TTC549 (cell line): ENCODE measurements at regions not wholly inside any gene's neighbourhood (a gene's known extent, or its start where the extent isn't known, plus 50 kb on each side); places are given as distances from the start of the nearest gene placed in this dataset.
"Not testable (repeated sequence)": the region's sequence is repeated elsewhere in the genome, so short reads cannot be mapped to it uniquely, and the experiment has no call there.

Experiments used
- FAIRE-seq: peaks from 2 replicates; lab custom pipeline; 2012; peaks lifted over from hg19 to GRCh38; lab: Jason Lieb, UNC

GRCh38 chr2:183536290-183536689 lies 412.0 kb downstream of the NUP35 start:
- no peak for FAIRE-seq

DNA sequence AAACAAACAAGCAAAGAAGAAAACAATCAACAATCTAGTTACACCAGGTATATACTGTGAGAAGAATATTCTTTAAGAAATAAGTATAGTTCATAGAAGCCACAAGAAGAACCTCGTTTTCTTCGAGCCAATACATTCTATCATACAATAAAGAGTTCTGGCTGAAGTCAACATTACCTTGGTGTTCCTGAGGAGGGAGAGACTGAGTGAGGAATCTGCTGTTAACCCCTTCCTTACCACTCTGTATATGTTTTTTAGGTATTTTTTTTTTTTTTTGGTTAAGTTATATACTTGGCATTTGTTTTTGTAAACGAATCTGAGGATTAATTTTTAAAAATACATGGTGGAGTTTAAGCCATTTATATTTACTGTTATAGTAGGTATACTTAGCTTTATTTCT lies 412.5 kb downstream of the NUP35 start:
- FAIRE-seq, result no peak

DNA sequence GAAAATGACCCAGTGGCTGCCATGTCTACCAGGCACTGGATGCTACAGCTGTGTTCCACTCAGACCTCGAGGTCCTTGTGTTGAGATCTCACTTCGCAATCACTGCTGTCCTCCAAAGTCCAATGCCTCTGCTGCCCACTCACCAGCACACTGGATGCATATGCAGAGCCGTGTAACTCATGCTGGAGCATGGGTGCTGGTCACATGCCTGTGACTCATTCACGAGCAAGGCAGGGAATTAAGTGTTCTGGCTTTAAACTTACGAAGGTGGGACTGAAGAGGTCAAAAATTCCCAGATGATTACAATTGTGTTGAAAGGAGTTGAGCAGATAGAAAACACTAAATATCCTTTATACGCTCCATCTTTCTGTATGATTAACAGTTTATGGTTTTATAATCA lies 417.5 kb downstream of the NUP35 start:
- FAIRE-seq, result no peak

- FAIRE-seq, result no peak
Measured at GRCh38 chr2:183542606-183543005, 418.4 kb downstream of the NUP35 start.

- FAIRE-seq, result no peak
Measured at GRCh38 chr2:183543222-183543621, 419.0 kb downstream of the NUP35 start.

- no peak for FAIRE-seq
Measured at GRCh38 chr2:183543731-183544130, 419.5 kb downstream of the NUP35 start.

- FAIRE-seq, result not testable (repeated sequence)
Measured at GRCh38 chr2:183546560-183547350, 422.5 kb downstream of the NUP35 start.

GRCh38 chr2:183552716-183553115 lies 428.5 kb downstream of the NUP35 start:
- FAIRE-seq, result no peak

GRCh38 chr2:183564726-183565125 lies 440.5 kb downstream of the NUP35 start:
- FAIRE-seq, result no peak

- FAIRE-seq, result no peak
Measured at GRCh38 chr2:183575481-183575880, 451.2 kb downstream of the NUP35 start.

DNA sequence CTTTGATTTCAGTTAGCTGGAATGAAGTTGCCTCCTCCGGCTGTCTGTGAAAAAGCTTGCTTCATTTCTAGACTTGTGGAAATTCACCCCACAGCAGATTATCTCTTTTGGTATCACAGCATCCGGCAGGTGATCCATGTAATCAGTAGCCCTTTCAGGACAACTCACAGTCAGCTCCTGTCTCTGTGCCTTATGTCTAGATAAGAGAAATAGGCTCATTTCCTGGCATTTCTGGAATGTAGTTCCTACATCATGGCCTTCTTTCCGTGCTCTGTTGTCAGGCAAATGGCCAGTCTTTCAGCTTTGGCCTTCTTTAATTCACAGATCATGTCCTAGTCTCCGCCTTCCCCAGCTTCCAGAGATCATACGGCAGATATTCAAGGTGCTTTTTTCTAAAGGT lies 455.4 kb downstream of the NUP35 start:
- no peak for FAIRE-seq

- FAIRE-seq, result no peak
Measured at GRCh38 chr2:183592271-183592670, 468.0 kb downstream of the NUP35 start.

GRCh38 chr2:183594150-183594549 lies 469.9 kb downstream of the NUP35 start:
- FAIRE-seq, result no peak

DNA sequence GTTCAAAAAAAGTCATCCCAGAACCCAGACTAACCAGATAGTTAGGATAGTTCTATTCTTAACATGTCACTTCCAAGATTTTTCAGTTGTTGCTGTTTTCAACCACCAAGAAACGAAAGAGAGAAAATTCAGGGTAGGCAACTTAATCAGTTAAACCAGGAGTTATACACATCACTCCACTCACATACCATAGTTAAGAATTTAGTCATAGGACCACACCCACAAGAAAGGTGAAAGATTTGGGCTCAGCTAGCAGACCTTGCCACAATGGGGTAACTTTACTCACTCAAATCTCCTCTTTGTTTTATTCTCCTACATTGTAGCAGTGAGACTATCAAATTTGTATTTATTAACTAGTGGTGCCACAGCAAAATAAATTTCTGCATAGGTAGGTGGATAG lies 473.6 kb downstream of the NUP35 start:
- FAIRE-seq, result no peak

DNA sequence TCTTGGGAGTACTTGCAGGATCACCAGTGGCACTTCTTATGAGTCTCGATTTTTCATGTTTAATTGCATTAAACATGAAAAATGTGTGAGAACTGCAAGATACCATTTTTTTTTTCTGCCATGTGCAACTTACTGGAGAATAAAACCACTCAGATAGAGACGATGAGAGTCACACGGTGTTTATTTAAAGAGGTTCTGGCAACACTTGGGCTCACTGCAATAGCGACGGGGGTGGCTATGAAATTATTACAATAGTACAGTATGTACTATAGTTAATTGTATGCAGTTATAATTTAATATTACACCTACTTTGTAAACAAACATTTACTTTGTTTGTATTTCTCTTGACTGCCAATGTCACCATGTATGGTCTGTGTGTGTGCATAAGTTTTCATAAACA lies 479.8 kb downstream of the NUP35 start:
- FAIRE-seq, result no peak

DNA sequence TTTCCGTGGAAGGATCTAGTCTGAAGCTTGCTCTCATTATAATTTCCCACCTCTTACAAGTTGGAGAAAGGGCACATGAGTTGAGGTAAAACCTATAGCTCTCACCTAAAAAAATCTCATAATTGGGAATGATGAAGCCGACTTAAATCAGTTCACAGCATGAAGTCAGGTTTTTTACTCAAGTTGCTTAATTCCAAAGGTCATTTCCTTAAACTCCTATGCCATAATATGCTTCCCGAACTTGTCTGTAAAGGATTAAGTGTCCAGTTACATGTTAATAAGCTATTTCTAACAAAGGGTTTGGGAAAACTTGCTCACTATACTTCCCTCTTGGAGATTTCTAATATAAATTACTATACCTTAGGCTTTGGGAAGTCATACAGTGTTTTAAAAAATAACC lies 481.2 kb downstream of the NUP35 start:
- FAIRE-seq, result no peak

DNA sequence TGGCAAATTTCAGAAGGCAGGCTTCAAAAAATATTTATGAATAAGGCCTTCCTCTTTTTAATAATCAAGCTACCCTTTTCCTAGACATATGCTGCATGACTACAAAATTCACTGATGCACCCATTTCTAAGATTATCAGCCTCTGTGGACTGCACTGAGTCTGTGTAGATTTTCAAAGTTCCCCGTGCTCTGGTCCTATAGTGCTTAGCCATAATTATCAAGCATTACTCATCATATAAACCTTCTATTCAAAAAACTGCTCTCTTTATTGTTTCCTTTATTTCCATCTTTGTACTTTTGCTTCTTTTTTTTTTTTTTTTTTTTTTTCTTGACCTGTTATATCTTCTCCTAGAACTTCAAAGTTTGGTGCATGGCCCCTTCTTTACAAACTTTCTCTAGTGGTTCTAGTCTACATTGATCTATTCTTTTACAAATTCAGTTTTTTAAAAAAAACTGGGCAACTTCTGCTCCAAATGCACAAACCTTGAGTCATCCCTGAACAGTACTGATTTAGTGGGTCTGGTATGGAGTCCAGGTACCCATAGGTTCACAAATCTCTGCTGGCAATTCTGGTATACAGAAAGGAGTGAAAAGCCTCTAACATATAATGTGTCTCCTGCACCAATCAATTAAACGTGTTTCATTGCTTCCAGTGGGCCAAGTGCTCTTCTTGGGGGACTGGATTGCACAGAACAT lies 481.9 kb downstream of the NUP35 start:
- no peak for FAIRE-seq

DNA sequence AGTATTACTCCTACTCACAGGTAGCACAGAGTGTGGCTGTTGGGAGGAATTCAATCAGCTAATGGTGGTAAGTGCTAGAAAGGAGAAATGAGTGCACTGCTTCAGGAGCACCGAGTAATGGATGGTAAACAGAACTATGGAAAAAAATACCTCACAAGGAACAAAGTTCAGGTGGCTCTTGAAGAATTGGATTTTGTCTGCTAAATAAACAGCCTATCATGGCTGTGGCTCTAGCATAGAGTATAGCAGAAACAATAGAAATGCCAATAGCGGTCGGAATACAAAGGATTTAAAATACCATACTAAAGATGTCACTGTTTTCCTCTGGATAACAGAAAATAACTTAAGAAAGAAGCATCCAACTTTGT lies 482.5 kb downstream of the NUP35 start:
- FAIRE-seq, result no peak

GRCh38 chr2:183607995-183608394 lies 483.8 kb downstream of the NUP35 start:
- no peak for FAIRE-seq

DNA sequence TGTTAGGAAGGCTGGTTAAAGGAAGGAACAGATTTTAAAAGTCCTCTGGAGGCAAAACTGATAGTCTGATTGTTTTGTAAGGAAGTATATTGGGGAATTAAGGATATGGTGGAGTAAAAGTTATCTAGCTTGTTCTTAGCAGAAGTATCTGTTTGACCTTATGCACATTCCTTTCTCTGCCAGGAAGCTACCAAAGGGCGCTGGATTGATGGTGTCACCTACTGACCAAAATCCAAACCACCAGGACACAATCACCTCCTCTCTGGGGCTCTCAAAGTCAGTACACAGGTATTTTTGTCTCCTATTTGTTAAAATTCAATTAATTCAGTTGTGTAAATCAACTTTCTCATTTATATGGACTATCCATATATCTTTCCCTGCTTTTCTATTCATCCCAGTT lies 484.5 kb downstream of the NUP35 start:
- FAIRE-seq, result no peak

GRCh38 chr2:183610724-183611123 lies 486.5 kb downstream of the NUP35 start:
- no peak for FAIRE-seq

DNA sequence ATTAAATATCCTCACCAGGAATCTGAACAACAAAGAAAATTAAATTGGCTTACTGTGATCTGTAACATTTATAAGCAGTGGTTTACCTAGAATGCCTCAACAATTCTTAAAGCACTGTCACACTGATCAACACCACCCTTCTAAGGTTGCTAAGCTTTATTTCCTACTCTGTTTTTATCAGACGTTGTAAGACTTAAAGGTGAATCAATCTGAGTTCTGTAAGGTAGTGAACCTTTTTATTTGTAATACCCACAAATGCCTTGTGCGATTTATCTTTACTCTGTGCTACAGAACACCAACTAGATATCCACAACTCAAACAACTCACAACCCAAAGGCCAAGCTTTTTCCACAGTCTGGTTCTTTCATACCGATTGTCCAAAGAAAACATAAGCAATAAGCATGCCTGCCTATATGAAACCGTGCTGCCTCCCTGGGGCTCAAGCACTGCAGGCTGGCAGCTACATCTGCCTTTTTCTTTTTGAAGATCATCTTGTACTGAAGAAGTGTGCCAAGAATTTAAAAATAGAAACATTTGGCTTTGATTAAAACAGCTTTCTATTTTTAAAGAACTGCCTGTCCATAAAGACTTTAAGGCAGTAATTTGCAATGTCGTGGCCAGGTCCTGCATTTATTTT lies 490.7 kb downstream of the NUP35 start:
- no peak for FAIRE-seq

- FAIRE-seq, result no peak
Measured at GRCh38 chr2:183623227-183623626, 499.0 kb downstream of the NUP35 start.

GRCh38 chr2:183630964-183631363 lies 506.7 kb downstream of the NUP35 start:
- no peak for FAIRE-seq
